Adrenal gland (tissue), 9 donors: ENCODE measurements at regions not wholly inside any gene's neighbourhood (a gene's known extent, or its start where the extent isn't known, plus 50 kb on each side); places are given as distances from the start of the nearest gene placed in this dataset.

ENCODE experiments used
- DNase-seq, 7 donors: peaks; one replicate each; pipeline ENCODE4 v3.0.0-alpha.2; 2019 to 2020
- H3K27ac ChIP-seq, 5 donors: fragments of 200-600 bp; sonication (generic) in 4 of 5; 1 replicate in 3 of 5; 2 replicates in 2 of 5; pipeline versions ENCODE4 v1.5.1 to v1.8.0; 2016 to 2020; ENCODE audit warnings: mild to moderate bottlenecking in 1 of 5
- H3K27me3 ChIP-seq: fragments of 200-600 bp; 2 replicates; pipeline ENCODE4 v1.8.0; 2021
- H3K36me3 ChIP-seq, 2 donors: fragments of 200-600 bp; replicated peaks in 1 of 2; 1 replicate in 1 of 2; 2 replicates in 1 of 2; pipeline versions ENCODE4 v1.5.1 to v1.8.0; 2018 to 2022
- H3K4me1 ChIP-seq, 2 donors: fragments of 200-600 bp; replicated peaks in 1 of 2; 1 replicate in 1 of 2; 2 replicates in 1 of 2; pipeline versions ENCODE4 v1.5.1 to v1.8.0; 2018 to 2021
- H3K4me3 ChIP-seq, 4 donors: fragments of 200-600 bp; sonication (generic) in 3 of 4; one replicate each; pipeline ENCODE4 v1.5.1; 2016 to 2018
- H3K9me3 ChIP-seq, 3 donors: fragments of 200-600 bp; sonication (generic) in 1 of 3; replicated peaks in 1 of 3; 1 replicate in 2 of 3; 2 replicates in 1 of 3; pipeline versions ENCODE4 v1.5.1 to v1.8.0; 2016 to 2021
- POLR2A ChIP-seq, 2 donors: fragments of 450-650 bp; IDR thresholded peaks; one replicate each; pipeline ENCODE4 v1.6.1; 2017; ENCODE audit warnings: antibody characterized with exemption in 2 of 2, mild to moderate bottlenecking in 2 of 2, moderate library complexity in 1 of 2
- WGBS, 4 donors: extraction: QIAGEN DNeasy Blood & Tissue Kit in 2 of 4; methylation state at CpG; one replicate each; pipeline versions ENCODE4 v1.1.5 to v1.1.7; 2013 to 2017; 5-methylcytosine and 5-hydroxymethylcytosine counted together
- intact Hi-C, 2 donors: fragments of 100-400 bp; cut with DNase I; formaldehyde crosslinking; loops; one replicate each; pipeline versions ENCODE4 v1.14.1 to v1.15.0; 2022 to 2023
- TF ChIP-seq, protein P1 (sequence below), 6 experiments: fragments of 450-650 bp in 4 of 6; fragments of 200-600 bp in 2 of 6; sonication (generic) in 1 of 6; IDR thresholded peaks; 1 replicate in 5 of 6; 2 replicates in 1 of 6; pipeline versions ENCODE4 v1.5.1 to v1.8.0; 2016 to 2021; ENCODE audit warnings: antibody characterized with exemption in 6 of 6, mild to moderate bottlenecking in 2 of 6, moderate library complexity in 1 of 6
- donor health status: healthy with polysubstance abuse.
- donor health status: Bipolar disorder and iron deficiency.
- donor health status: DM: yes; HTN: yes; CAD: no.
- donor health status: DM: no; HTN: no; CAD: no.
- donor health status: DM: no; HTN: no; CAD: no.

GRCh38 chr12:105451211-105451610 lies 120.7 kb downstream of the C12orf75 start:
- no peak overlapping the region for H3K27ac ChIP-seq
- no peak for TF ChIP-seq POLR2A (IDR thresholded peaks at IDR 0.05)
- TF ChIP-seq, protein P1, sequence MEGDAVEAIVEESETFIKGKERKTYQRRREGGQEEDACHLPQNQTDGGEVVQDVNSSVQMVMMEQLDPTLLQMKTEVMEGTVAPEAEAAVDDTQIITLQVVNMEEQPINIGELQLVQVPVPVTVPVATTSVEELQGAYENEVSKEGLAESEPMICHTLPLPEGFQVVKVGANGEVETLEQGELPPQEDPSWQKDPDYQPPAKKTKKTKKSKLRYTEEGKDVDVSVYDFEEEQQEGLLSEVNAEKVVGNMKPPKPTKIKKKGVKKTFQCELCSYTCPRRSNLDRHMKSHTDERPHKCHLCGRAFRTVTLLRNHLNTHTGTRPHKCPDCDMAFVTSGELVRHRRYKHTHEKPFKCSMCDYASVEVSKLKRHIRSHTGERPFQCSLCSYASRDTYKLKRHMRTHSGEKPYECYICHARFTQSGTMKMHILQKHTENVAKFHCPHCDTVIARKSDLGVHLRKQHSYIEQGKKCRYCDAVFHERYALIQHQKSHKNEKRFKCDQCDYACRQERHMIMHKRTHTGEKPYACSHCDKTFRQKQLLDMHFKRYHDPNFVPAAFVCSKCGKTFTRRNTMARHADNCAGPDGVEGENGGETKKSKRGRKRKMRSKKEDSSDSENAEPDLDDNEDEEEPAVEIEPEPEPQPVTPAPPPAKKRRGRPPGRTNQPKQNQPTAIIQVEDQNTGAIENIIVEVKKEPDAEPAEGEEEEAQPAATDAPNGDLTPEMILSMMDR (IDR thresholded peaks at IDR 0.05) = no peak
- peak in 2 of 7 donors; percentile 5 to 20 for DNase-seq
- no peaks in the 10 kb centered on the region for H3K36me3 ChIP-seq
- H3K4me3 ChIP-seq = no peak overlapping the region
- intact Hi-C loops = no loop called here
- H3K27me3 ChIP-seq = no peaks in the 10 kb centered on the region
- 25 to 47% (median 43%) methylated on average over 3 of the region's 3 CpGs for WGBS, 4 donors
- no peaks in the 10 kb centered on the region for H3K9me3 ChIP-seq
- no peaks in the 10 kb centered on the region for H3K4me1 ChIP-seq

DNA sequence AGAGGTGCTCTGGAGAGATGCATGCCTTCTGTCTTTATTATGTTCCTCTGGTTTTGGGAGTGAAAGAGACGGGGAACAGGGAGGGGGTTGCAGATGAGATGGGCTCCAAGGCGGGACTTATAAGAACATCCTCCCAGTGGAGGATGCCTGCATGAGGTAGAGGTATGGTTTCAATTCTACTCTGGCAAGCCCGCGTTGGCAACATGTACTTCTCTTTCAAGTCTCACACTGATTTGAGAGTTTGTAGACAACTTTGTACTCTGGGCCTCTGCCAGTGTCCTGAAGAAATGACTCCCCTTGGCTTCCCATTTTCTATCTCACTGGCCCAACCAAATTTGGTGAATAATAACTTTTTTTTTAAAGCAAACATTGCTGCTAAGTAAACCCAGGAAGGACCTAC lies 121.3 kb downstream of the C12orf75 start:
- TF ChIP-seq, protein P1 (IDR thresholded peaks at IDR 0.05) = no peak
- no peak for TF ChIP-seq POLR2A (IDR thresholded peaks at IDR 0.05)
- Histone ChIP-seq H3K36me3 (no peaks in the 10 kb centered on the region), H3K27ac (no peak overlapping the region), H3K4me1 (no peaks in the 10 kb centered on the region), H3K27me3 (peaks cover 3% of the 10 kb centered on the region), H3K4me3 (no peak overlapping the region), H3K9me3 (no peaks in the 10 kb centered on the region)
- intact Hi-C loops = no loop called here
- WGBS, 4 donors = 64 to 89% (median 75%) methylated on average over 4 of the region's 4 CpGs
- no peak for DNase-seq

DNA sequence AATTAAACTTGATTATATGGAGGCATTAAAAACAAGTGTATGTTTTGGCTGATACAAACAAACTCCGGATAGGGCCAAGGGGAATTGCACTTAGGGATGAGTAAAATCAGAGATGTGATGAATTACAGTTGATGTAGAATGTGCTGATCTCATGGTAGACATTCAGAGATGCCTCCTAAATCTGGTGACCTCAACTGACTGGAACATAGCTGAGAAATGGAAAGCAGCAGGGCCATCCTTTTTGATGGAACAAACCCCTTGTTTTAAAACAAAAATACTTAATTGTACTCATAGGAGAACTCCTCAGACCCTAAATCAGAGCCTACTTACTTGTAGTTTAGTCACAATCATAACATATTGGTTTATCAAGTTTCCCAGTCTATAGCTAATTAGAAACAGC lies 122.8 kb downstream of the C12orf75 start:
- H3K4me1 ChIP-seq = no peaks in the 10 kb centered on the region
- H3K27ac ChIP-seq = no peak overlapping the region
- intact Hi-C loops = no loop called here
- H3K9me3 ChIP-seq = no peaks in the 10 kb centered on the region
- peaks cover 3% of the 10 kb centered on the region for H3K27me3 ChIP-seq
- H3K4me3 ChIP-seq = no peak overlapping the region
- TF ChIP-seq POLR2A (IDR thresholded peaks at IDR 0.05) = no peak
- TF ChIP-seq, protein P1 (IDR thresholded peaks at IDR 0.05) = no peak
- WGBS, 4 donors = 59 to 81% (median 79%) methylated on average over 1 of the region's 1 CpG
- DNase-seq = no peak
- H3K36me3 ChIP-seq = no peaks in the 10 kb centered on the region

DNA sequence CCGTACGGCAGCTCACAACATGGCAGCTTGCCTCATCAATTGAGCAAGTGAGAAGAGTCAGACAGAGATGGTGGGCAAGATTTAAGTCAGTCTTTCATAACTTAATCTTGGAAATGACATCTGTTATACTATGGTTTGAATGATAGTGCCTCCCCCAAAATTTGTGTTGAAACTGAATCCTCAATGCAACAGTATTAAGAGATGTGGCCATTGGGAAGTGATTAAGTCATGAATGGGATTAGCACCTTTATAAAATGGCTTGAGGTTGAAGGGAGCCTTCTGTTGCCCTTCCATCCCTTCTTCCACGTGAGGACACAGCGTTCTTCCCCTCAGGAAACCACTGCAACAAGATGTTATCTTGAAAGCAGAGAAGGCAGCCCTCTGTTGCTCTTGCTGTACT lies 124.2 kb downstream of the C12orf75 start:
- peaks cover 3% of the 10 kb centered on the region for H3K27me3 ChIP-seq
- H3K36me3 ChIP-seq = no peaks in the 10 kb centered on the region
- no peak overlapping the region for H3K27ac ChIP-seq
- WGBS, 4 donors = 58 to 82% (median 66%) methylated on average over 4 of the region's 4 CpGs
- no peak for DNase-seq
- no peaks in the 10 kb centered on the region for H3K4me1 ChIP-seq
- H3K4me3 ChIP-seq = no peak overlapping the region
- intact Hi-C loops = no loop called here
- no peak for TF ChIP-seq POLR2A (IDR thresholded peaks at IDR 0.05)
- TF ChIP-seq, protein P1 (IDR thresholded peaks at IDR 0.05) = no peak
- H3K9me3 ChIP-seq = no peaks in the 10 kb centered on the region
